Epithelial cell of esophagus (primary cell): ENCODE measurements at regions not wholly inside any gene's neighbourhood (a gene's known extent, or its start where the extent isn't known, plus 50 kb on each side); places are given as distances from the start of the nearest gene placed in this dataset.

Source experiments
- DNase-seq: peaks from one replicate; pipeline ENCODE4 v3.0.0; 2010; ENCODE audit warnings: low read depth
- H3K4me3 ChIP-seq: 2 replicates; pipeline ENCODE4 v1.5.1; 2011; ENCODE audit warnings: mild to moderate bottlenecking, low read length, control low read depth
- CTCF ChIP-seq: IDR thresholded peaks from 2 replicates; pipeline ENCODE4 v1.5.1; 2011; ENCODE audit warnings: low read depth, mild to moderate bottlenecking, low read length, control low read depth, inconsistent platforms; ENCODE audit not compliant: insufficient read depth; ENCODE audit errors: missing control alignments

DNA sequence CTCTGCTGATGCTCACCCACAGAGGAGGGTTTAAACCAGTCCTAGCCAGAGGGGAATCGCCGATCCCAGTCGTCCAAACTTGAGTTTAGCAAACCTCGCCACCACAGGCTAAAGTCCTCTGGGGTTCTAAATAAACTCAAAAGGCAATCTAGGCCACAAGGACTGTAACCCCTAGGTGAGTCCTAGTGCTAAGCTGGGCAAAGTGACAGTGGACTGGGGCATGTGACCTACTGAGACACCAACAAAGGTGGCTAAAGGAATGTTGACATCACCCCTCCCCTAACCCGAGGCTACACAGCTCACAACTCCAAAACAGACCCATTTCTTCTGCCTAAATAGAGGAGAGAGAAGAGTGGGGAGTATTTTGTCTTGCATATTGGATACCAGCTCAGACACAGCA lies 142.8 kb upstream of the PRDX4 start:
- H3K4me3 ChIP-seq = no peak overlapping the region
- no peak for TF ChIP-seq CTCF
- DNase-seq = no peak

GRCh38 chrX:23525531-23525930 lies 141.8 kb upstream of the PRDX4 start:
- TF ChIP-seq CTCF = no peak

GRCh38 chrX:23540532-23540931 lies 126.8 kb upstream of the PRDX4 start:
- no peak overlapping the region for H3K4me3 ChIP-seq
- TF ChIP-seq CTCF = no peak
- DNase-seq = peak; percentile 1

More at GRCh38 chrX:23525531-23525930, 141.8 kb upstream of the PRDX4 start:
- peak; percentile 59 for DNase-seq
- no peak overlapping the region for H3K4me3 ChIP-seq

DNA sequence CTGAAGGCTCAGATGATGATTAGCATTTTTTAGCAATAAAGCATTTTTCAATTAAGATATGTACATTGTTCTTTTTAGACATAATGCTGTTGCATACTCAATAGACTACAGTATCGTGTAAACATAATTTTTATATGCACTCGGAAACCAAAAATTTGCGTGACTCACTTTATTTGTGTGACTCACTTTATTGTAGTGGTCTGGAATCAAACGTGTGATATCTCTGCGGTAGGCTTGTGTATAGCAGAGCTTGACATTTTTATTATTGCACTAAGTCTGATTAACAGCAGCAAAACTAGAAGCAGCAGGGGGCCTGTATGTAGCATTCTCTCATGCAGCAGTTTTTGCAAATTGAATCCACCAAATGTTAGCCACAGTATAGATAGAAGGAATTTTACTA lies 119.1 kb upstream of the PRDX4 start:
- DNase-seq = no peak
- H3K4me3 ChIP-seq = no peak overlapping the region
- TF ChIP-seq CTCF = no peak

- TF ChIP-seq CTCF = no peak
- no peak overlapping the region for H3K4me3 ChIP-seq
- no peak for DNase-seq
Measured at GRCh38 chrX:23552303-23552702, 115.0 kb upstream of the PRDX4 start.

DNA sequence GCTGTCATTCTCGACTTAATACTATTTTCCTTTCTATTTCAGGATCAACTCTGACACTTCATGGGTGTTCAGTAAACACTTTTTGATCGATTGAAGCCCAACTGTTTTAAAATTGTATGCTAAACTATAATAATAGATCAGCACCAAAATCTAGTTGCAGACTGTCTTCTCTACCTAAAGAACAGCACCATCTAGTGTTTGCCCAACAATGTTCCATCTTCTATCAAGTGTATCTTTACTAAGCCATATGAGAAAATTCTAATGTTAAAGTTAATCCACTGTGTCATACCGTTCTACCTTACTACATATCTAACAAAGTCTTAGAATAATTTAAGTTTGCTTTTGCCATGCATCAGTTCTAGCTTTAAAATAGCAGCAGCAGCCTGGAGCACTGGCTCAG lies 113.0 kb upstream of the PRDX4 start:
- no peak overlapping the region for H3K4me3 ChIP-seq
- peak; percentile 52 for DNase-seq
- peak; percentile 52 for TF ChIP-seq CTCF

GRCh38 chrX:23557070-23557469 lies 110.2 kb upstream of the PRDX4 start:
- no peak for DNase-seq
- TF ChIP-seq CTCF = no peak
- H3K4me3 ChIP-seq = no peak overlapping the region
